Transverse colon (tissue), 4 donors: ENCODE measurements at regions not wholly inside any gene's neighbourhood (a gene's known extent, or its start where the extent isn't known, plus 50 kb on each side); places are given as distances from the start of the nearest gene placed in this dataset.

Experiments used
- CTCF ChIP-seq, 5 experiments: fragments of 200-600 bp in 3 of 5; fragments of 450-650 bp in 2 of 5; sonication (generic) in 3 of 5; IDR thresholded peaks; 1 replicate in 2 of 5; 2 replicates in 3 of 5; pipeline ENCODE4 v1.5.1; 2016 to 2017; ENCODE audit warnings: antibody characterized with exemption in 5 of 5, inconsistent platforms in 3 of 5, mild to moderate bottlenecking in 2 of 5, moderate library complexity in 1 of 5
- POLR2AphosphoS5 ChIP-seq, 3 donors: sonication (generic); formaldehyde crosslinking; IDR thresholded peaks; one replicate each; pipeline ENCODE4 v1.6.1; 2016; ENCODE audit warnings: antibody characterized with exemption in 3 of 3

GRCh38 chr11:123268156-123268555 is 73.1 kb upstream of the CLMP start:
- TF ChIP-seq CTCF (IDR thresholded peaks at IDR 0.05): no peak
- no peak for TF ChIP-seq POLR2AphosphoS5 (IDR thresholded peaks at IDR 0.05)
